ENCODE measurements at regions not wholly inside any gene's neighbourhood (a gene's known extent, or its start where the extent isn't known, plus 50 kb on each side); places are given as distances from the start of the nearest gene placed in this dataset.
"Not testable (repeated sequence)": the region's sequence is repeated elsewhere in the genome, so short reads cannot be mapped to it uniquely, and the experiment has no call there.

GRCh38 chr9:33690143-33690933 lies 105.0 kb upstream of the PRSS3 start:
- DNase-seq (ENCODE audit: low read depth in 2 of 3, low spot score in 2 of 3) = peak in 1 of 3 donors; percentile 75

GRCh38 chr9:33695299-33695698 lies 100.1 kb upstream of the PRSS3 start:
- no peak for DNase-seq (ENCODE audit: low read depth in 2 of 3, low spot score in 2 of 3)

GRCh38 chr9:33695856-33696255 lies 99.5 kb upstream of the PRSS3 start:
- no peak for DNase-seq (ENCODE audit: low read depth in 2 of 3, low spot score in 2 of 3)

- DNase-seq (ENCODE audit: low read depth in 2 of 3, low spot score in 2 of 3) = no peak
Measured at GRCh38 chr9:33697171-33697570, 98.2 kb upstream of the PRSS3 start.

GRCh38 chr9:33698267-33698666 lies 97.1 kb upstream of the PRSS3 start:
- DNase-seq (ENCODE audit: low read depth in 2 of 3, low spot score in 2 of 3) = no peak

GRCh38 chr9:33700940-33701339 lies 94.4 kb upstream of the PRSS3 start:
- not testable (repeated sequence) for DNase-seq (ENCODE audit: low read depth in 2 of 3, low spot score in 2 of 3)

GRCh38 chr9:33703430-33704102 lies 91.8 kb upstream of the PRSS3 start:
- DNase-seq (ENCODE audit: low read depth in 2 of 3, low spot score in 2 of 3) = no peak

GRCh38 chr9:33705440-33705839 lies 89.9 kb upstream of the PRSS3 start:
- DNase-seq (ENCODE audit: low read depth in 2 of 3, low spot score in 2 of 3) = not testable (repeated sequence)

GRCh38 chr9:33708441-33708840 lies 86.9 kb upstream of the PRSS3 start:
- no peak for DNase-seq (ENCODE audit: low read depth in 2 of 3, low spot score in 2 of 3)

GRCh38 chr9:33709269-33709668 lies 86.1 kb upstream of the PRSS3 start:
- DNase-seq (ENCODE audit: low read depth in 2 of 3, low spot score in 2 of 3) = no peak

GRCh38 chr9:33711418-33711817 lies 83.9 kb upstream of the PRSS3 start:
- not testable (repeated sequence) for DNase-seq (ENCODE audit: low read depth in 2 of 3, low spot score in 2 of 3)

GRCh38 chr9:33714989-33715388 lies 80.4 kb upstream of the PRSS3 start:
- no peak for DNase-seq (ENCODE audit: low read depth in 2 of 3, low spot score in 2 of 3)

GRCh38 chr9:33718987-33719386 lies 76.4 kb upstream of the PRSS3 start:
- DNase-seq (ENCODE audit: low read depth in 2 of 3, low spot score in 2 of 3) = peak in 2 of 3 donors; percentile 41 to 49

- DNase-seq (ENCODE audit: low read depth in 2 of 3, low spot score in 2 of 3) = peak in 2 of 3 donors; percentile 23 to 47
Measured at GRCh38 chr9:33719581-33720374, 75.6 kb upstream of the PRSS3 start.

GRCh38 chr9:33721674-33722358 lies 73.5 kb upstream of the PRSS3 start:
- peak; percentile 71 to 87 (median 75) for DNase-seq (ENCODE audit: low read depth in 2 of 3, low spot score in 2 of 3)

- no peak for DNase-seq (ENCODE audit: low read depth in 2 of 3, low spot score in 2 of 3)
Measured at GRCh38 chr9:33722359-33722675, 73.0 kb upstream of the PRSS3 start.

GRCh38 chr9:33728613-33729012 lies 66.7 kb upstream of the PRSS3 start:
- no peak for DNase-seq (ENCODE audit: low read depth in 2 of 3, low spot score in 2 of 3)

- no peak for DNase-seq (ENCODE audit: low read depth in 2 of 3, low spot score in 2 of 3)
Measured at GRCh38 chr9:33731142-33731541, 64.2 kb upstream of the PRSS3 start.

- no peak for DNase-seq (ENCODE audit: low read depth in 2 of 3, low spot score in 2 of 3)
Measured at GRCh38 chr9:33731625-33732024, 63.7 kb upstream of the PRSS3 start.

- not testable (repeated sequence) for DNase-seq (ENCODE audit: low read depth in 2 of 3, low spot score in 2 of 3)
Measured at GRCh38 chr9:33734247-33734940, 61.0 kb upstream of the PRSS3 start.

All from hematopoietic multipotent progenitor cell (in vitro differentiated cells).